ENCODE measurements at regions not wholly inside any gene's neighbourhood (a gene's known extent, or its start where the extent isn't known, plus 50 kb on each side); places are given as distances from the start of the nearest gene placed in this dataset.

DNA sequence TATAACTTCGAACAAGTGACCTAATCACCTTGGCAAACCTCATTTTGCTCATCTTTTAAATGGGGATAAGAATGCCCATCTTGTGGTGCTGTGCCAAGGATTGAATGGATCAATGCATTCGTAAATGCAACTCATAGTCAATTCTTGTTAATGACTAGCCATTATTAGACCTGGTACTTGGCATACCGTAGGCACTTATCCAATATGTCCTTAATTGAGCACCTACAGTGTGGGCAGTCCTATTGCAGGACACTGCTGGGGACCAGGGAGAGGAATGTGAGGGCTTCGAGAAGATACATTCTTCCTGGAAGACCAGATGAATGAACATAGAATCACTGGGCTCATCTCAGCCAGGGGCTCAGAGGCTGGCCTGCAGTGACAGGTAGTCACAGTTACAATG, 177.2 kb upstream of the TLE3 start:
- DNase-seq (ENCODE audit: extremely low read depth, low read depth): no peak

DNA sequence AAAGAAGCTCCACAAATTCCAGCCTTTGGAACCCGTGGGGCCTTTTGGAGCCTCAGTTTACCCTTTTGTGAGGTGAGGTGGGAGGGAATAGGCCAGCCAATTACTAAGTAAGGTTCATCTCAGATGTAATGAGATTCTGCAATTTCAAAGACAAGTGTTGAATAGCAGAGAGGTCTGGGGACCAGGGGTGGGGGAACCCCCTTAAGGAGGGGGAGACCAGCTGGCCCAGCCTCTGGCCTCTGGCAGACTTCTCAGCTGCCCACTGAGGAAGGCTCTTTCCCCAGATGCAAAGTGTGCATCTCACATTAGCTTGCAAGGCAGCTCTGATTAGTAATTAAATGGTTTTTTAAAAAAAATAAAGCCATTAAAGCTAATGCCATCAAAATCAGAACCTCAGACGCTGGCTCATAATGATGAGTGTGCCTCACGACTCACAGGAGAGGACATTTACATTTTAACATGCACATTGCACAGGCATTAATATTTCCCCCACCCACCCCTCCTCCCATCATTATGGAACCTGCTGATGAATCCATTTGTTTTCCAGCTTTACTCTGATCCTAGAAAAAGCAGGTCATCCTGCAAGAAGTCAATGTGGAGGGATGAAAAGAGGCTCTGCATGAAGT, 176.7 kb upstream of the TLE3 start:
- DNase-seq (ENCODE audit: extremely low read depth, low read depth): no peak

DNA sequence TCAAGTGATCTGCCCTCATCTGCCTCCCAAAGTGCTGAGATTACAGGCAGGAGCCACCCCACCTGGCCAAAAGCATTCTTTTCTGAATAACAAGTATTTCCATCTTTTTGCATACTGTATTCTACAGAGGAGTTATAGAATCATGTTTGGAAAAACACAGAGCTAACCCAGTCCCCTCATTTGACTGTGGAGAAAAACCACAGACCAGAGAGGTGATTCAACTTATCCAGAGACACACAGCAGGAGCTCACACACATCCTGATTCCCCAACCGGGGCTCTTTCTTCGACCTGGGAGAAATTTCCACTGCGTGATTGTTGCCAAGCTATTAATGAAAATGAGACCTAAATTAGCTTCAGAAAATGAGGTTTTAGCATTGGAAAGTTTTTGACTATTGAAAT, 176.1 kb upstream of the TLE3 start:
- no peak for DNase-seq (ENCODE audit: extremely low read depth, low read depth)

DNA sequence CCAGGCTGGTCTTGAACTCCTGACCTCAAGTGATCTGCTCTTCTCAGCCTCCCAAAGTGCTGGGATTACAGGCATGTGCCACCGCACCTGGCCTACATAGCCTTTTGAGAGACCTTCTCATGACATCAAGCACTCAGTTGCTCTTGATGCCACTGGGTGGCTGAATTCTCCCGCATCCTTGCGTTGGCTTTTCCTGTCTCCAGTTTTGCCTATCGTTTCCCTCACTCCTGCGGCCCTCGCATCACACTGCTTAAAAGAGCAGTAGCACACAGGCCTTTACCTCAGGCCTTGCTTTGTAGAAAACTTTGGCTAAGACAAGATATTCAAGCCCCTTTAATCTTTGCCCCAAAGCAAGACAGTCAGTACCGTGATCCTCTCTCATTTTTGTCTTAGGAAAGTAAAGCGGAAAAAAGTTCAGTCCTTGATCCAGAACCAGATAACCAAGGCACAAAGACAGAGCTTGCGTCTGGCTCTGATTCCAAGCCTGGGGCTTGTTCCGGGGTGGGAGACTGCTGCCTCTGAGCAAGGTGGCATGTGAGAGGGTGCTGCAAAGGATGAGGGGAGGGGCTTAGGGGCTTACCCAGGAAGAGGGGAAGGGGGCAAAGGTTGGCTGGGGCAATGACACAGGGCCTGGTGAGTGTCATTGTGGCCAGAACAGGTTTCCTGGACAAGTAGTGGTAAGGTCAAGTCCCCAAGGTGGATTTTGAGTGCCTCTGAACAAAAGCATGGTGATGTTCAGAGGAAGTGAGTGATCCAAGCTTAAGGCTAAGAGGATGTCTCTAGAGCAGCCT, 175.0 kb upstream of the TLE3 start:
- no peak for DNase-seq (ENCODE audit: extremely low read depth, low read depth)

DNA sequence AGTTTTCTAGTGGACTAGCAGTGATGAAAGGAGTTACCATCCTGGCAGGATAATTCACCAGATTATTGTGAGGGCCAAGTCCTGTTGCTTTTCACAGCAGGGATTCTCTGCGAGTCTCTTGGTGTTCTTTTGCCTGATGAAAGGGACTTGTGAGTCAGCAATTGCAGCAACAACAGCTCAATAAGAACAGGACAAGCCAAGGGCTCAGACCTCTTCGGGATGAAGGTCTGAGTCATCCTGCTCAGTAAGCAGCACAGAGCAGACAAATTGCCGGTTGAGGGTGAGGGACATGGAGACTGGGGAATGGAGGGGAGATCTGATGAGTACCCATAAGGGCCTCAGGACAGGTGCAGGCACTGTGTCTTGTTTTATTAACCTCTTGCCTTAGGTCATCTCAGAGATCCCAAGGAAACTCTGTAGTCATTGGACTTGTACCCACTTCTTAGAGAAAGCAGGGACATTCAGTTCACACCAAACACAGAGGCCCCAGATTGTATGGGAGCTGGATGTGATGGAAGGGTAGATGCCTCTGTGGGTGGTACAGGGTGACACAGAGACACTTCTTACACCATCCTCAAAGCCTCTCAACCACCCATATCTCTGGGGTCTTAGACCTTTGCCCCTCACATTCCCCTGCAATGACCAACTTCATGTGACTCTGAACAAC, 173.8 kb upstream of the TLE3 start:
- peak; percentile 82 for DNase-seq (ENCODE audit: extremely low read depth, low read depth)

DNA sequence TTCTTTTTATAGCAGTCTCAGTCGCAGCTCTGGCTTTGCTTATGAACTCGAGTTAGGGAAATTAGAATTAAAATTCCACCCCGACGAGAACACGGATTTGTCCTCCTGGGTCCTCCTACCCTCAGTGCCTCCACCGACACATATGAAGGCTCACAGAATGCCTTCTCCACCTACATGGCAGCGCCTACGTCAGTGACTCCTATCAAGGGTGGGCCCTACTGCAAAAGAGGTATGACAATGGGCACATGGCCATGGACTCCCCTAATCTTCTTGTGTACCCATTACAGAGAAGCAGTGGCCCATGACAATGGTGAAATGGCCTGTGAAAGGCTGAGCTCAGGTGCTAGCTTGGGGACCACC, 173.0 kb upstream of the TLE3 start:
- no peak for DNase-seq (ENCODE audit: extremely low read depth, low read depth)

DNA sequence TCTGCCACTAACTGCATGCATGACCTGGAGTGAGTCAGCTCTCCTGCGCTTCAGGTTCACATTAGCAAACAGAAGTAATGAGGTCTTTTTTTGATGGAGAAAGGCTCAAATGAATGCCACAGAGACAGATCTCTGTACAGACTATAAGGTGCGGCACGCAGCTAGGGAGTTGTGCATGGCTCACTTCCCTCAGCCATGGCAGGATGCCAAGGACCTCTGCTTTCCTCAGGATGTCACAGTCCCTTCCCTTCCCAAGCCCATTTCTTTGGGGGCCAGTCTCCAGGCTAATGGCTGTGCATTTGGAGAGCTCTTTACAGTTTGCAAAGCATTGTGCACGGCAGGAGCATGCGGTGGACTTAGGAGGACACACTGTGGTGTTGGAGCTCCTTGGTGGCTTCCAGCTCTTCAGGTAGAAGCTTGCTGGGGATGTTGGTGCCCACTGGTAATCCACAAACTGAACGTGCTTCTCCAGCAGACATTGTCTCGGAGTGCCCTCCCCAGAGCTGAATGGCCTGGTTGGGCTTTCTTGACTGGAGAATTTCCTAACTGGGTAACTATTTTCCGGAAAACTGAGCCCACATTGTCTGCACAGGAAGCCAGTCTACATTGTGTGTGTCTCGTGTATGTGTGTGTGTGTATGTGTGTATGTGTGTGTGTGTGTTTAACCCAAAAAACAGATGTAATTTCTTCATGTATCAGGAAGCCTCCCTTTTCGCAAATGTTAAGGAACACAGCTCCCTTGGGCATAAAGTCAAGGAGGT, 172.5 kb upstream of the TLE3 start:
- DNase-seq (ENCODE audit: extremely low read depth, low read depth): no peak

DNA sequence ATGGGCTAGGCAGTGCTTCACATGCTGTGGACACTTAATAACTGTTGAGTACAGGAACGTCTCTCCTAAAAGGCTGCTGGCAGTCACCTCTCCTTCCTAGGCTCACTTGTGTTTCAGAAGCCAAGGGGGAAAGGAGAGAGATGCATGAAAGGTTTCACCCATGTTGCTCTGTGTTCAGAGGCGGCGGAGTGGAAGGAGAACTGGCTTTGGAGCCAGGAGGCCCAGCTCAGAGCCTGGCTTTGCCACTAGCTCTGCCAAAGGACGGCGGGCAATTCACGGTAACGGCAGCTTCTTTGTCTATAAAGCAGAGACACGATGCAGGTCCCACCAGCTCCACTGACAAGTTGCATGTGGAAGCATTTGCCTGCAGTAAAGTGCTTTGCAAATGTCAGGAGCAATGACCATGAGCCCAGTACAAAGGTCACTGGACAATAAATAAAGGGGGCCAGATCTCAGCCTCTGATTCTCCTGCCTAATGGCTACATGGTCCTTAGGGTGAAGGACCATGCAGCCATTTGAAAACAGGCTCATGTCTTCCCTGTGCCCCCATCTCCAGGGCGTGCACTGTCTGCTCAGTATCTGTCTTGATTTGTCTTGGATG, 171.7 kb upstream of the TLE3 start:
- no peak for DNase-seq (ENCODE audit: extremely low read depth, low read depth)

DNA sequence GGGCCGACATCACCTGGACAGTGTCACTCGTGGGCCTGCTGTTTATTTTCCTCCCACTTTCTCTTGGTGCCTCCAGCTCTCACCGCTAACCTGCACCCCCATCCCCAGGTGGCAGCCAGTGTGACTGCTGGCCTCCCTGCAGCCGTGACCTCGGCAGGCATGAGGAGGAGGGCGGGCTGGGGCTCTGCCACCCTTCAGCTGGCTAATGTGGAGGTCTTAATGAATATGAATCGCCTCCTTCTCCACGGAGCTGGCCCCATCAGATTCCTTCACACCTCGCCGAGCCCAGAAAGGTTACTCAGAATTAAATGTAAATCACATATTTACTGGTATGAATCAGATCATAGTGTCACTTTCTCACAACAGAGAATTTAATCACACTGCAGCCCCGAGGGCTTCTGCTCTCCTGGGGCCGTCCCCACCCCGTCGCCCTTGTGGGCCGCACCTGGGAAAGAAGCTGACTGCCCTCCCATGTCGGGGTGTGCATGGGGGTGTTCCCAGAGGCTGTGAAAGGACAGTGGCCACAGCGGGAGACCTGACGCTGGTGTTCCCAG, 171.1 kb upstream of the TLE3 start:
- no peak for DNase-seq (ENCODE audit: extremely low read depth, low read depth)

DNA sequence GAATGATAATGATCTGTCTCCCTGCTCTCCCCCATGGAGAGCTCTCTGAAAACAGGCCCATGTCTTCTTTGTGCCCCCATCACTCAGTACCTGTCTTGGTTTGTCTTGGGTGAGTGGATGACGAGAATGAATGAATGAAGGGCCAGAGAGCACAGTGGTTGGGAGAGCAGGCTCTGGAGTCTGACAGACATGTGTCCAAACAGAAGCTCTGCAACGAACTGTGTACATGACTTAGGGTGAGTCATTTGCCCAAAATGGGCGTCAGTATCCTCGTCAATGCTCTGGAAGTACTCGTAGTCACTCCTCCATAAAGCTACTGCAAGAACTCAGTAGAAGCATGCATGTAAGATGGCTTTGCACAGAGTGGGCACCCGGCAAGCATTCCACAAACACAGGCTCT, 170.2 kb upstream of the TLE3 start:
- no peak for DNase-seq (ENCODE audit: extremely low read depth, low read depth)

DNA sequence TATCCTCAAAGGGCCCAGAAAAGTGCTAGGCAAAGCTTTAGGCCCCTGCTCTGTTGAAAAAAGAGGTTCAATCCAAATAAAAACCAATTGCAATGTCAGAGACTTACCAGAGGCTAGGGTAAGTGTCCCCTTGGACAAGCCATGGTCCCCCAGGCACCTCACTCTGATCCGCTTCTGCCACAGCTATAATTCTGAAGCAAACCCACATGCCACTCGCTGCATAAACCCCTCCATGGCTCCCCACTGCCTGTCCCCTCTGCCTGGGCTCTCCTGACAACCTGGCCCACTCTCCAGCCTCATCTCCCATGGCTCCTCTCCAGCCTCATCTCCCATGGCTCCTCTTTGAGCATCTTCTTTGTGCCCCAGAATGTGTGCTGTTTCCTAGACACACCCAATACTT, 169.6 kb upstream of the TLE3 start:
- DNase-seq (ENCODE audit: extremely low read depth, low read depth): no peak

DNA sequence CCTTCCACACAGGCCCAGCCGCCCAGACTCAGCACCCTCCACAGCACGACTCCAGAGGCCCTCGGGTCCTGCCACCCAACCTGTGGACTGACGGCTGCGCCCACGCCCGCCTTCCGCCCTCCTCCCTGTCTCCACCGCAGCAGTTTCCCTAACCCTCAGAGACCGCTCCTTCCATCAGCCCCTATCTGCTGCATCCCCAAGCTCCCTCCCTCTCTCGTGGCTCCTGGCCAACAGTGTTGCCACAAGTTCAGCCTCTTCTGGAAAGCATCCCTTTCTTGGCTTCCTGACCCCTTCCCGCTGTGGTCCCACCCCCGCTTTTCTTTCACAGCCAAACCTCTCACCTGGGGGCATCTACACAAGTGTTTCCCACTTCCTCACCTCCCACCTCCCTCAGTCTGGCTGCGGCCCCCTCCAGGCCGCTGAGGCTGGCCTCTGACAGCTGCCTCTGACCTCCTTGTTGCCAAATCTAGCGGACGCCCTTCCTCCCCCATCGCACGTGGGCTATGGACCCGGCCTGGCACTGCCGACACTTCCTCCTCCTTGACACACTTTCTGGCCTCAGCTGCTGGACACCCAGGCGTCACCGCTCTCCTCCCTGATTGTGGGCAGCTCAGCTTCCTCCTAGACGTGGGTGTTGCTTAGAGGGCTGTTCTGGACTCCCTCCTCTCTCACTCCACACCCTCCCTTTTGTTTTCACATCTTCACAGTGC, 168.8 kb upstream of the TLE3 start:
- DNase-seq (ENCODE audit: extremely low read depth, low read depth): no peak

DNA sequence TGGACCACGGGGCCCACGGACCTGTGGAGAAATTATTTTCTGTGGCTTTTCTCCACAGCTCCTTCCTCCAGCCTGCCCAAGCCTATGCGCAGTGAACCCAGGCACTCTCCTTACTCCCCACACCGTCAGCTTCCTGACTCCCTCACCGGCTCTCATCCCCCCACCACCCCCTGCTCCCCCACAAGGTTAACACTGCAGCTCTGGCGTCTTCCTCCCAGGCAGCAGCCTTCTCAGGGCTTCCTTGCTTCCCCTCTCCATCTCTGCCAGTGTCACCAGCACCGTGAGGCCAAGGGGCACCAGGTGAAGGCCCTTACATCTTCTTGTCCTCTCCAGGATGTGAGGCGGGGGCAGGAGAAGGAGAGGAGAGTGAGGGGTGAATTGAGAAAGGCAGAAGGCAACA, 168.3 kb upstream of the TLE3 start:
- DNase-seq (ENCODE audit: extremely low read depth, low read depth): no peak

DNA sequence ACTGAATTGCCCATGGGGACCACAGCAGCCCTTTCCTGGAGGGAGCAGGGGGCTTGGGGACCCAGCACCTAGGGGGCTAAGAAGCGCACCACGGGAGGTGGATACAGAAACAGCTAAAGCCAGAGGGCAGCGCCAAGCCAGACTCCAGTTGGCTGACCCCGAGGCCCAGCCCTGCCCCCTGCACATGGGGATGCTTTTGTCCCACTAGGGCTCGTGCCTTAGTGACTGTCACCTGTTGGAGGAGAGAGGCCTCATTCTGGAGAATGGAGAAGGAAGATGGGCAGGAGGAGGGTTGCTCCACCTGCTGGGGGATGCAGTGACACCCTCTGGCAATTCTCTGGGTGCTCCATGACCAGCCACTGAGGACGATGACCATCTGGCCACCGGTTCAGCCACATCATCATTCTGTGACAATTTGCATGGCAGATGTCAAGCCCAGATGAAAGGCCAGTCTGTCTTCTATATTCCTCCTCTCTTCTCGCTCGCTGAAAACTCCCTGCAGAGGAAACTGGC, 167.8 kb upstream of the TLE3 start:
- no peak for DNase-seq (ENCODE audit: extremely low read depth, low read depth)

DNA sequence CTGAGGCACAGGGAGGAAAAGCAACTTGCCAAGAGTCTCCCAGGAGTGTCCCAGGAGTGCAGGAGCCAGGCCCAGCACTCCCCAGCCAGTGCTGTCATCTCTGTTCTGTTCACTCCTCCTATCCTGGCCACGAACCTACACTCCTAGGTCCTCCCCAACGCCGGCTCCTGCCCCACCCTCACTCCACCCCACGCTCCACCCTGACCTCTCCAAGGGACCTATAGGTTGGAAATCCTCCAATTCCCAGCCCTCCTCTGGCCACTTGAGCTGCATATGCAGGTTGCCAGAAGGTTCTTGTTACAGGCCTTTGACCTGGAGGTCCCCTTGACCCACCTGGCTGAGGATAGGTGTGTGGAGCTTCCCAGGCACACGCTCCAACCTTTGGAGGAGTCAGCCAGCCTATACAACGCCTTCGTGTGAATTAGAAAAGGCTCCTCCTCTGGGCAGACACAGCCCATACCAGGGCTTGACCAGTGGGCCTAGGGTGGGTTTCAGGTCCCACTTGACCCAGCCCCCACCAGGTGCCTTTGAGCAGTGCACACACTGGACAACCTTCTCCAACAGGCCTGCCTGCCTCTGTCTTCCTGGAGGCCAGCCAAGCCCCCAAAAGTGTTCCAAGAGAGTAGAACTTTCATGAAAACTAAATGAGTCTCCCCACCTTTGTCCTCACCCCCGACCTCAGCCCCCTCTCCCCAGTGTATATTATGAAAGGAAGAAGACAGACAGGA, 167.2 kb upstream of the TLE3 start:
- no peak for DNase-seq (ENCODE audit: extremely low read depth, low read depth)

DNA sequence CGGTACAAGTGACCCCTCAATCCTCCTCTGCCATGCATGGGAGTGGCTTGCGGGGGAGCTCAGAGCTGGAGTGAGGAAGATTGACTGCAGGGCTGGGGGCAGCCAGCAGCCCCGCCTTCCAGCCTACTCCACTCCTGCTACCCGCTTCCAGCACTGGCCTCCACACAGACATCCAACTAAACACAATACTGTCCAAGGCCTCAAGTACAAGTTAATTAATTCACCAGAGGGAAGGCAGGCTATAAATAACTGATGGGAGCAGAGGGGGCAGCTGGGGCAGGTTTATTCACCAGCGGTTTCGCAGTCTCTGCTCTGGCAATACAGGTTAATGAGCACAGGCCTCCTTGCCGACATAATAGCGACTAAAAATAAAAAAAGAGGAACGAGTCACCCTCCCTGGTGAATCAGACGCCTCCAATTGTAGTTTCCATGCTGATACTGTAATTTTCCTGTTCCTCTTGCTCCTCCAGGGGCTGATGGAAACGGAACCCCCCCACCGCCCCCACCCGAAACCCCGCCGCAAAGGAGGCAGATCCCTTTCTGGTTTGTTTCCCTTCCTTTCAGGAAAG, 166.4 kb upstream of the TLE3 start:
- no peak for DNase-seq (ENCODE audit: extremely low read depth, low read depth)

DNA sequence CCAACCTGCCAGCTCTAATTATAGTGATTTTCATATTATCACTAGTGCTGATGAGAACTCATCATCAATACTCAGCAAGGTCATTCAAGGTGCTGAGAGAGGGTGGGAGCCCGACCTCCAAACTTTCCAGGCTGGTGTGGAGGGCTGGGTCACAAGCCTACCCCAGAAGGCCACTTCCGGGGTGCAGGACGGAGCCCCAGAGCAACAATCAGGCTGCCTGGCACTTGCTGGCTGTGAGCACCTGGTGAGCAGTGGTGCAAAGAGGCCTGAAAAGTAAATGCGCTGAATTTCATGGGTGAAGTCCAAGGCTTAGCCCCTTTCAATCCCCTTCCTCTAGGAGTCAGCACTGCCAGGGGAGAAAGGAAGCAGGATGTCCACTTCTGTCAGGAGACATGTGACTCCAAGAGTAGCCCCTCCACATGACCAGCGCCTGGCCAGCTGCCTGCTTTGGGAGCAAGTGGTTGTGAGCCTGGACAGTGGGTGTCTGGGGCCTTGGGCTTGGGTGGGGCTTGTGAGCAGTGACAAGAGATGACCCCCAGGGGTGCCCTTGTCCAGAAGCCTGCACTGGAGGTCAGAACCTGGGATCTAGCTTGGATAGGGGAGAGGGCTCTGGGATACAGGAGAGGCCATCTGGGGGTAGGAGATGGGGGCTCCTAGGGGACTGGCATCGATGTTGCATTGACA, 165.0 kb upstream of the TLE3 start:
- no peak for DNase-seq (ENCODE audit: extremely low read depth, low read depth)

DNA sequence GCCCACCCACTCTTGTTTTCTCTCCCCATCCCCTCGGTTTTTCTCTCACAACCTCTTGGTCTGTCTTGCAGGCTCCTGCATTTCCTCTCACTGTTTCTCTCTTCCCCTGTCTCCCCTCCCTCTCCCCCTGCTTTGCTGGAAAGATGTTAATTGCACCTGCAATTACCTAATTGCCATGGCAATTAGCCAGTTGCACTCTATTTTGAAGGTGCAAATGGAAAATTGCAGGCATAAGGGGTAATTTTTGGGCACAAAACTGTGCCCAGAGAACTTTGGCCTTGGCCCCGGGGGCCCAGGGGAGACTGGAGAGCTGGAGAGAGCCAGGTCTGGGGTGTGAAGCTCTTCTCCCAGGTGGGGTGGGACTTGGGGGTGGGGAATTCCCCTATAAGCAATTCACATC, 164.5 kb upstream of the TLE3 start:
- no peak for DNase-seq (ENCODE audit: extremely low read depth, low read depth)

All from NCI-H460 (cell line).